ENCODE measurements at regions not wholly inside any gene's neighbourhood (a gene's known extent, or its start where the extent isn't known, plus 50 kb on each side); places are given as distances from the start of the nearest gene placed in this dataset.

GRCh38 chr4:71243091-71243833 lies 95.6 kb upstream of the SLC4A4 start:
- DNase-seq, result no peak

DNA sequence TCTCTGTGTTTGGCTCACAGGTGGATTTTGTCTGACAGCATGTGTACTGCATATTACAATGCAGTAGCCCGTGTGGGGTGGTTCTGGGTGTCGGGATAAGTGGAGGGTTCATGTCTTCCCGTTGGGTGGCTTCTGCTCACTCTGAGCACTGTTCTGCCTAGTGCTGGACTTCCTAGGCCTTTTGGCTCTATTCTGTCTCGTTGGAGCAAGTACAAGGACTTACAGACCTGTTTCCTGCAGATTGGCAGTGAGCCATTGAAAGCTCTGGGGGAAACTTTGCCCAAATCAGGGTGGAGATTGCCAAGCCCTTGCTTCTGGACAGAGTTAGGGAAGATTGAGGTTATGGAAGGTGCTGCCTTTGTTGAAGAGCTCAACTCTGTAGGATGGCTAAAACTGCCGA lies 91.1 kb upstream of the SLC4A4 start:
- DNase-seq, result no peak

DNA sequence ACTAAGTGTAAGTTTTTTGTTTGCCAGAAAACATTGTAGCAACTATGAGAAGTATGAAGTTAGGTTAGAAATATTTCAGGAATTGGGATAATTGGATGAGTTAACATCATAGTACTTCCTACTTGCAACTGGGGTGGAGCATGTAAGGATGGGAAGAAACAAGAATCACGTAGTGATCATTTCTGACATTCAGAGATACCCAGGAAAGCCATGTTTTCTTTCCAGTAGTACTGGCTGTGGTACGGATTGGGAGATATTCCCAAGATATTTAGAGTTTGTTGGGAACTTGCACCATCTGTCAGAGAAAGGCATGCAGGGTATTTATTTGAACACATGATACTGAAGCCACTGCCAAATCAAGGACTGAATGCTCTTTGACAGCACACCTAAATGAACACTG lies 87.6 kb upstream of the SLC4A4 start:
- no peak for DNase-seq

GRCh38 chr4:71253545-71253944 lies 85.3 kb upstream of the SLC4A4 start:
- DNase-seq, result no peak

- DNase-seq, result no peak
Measured at GRCh38 chr4:71254451-71255012, 84.3 kb upstream of the SLC4A4 start.

- DNase-seq, result no peak
Measured at GRCh38 chr4:71255976-71256375, 82.8 kb upstream of the SLC4A4 start.

DNA sequence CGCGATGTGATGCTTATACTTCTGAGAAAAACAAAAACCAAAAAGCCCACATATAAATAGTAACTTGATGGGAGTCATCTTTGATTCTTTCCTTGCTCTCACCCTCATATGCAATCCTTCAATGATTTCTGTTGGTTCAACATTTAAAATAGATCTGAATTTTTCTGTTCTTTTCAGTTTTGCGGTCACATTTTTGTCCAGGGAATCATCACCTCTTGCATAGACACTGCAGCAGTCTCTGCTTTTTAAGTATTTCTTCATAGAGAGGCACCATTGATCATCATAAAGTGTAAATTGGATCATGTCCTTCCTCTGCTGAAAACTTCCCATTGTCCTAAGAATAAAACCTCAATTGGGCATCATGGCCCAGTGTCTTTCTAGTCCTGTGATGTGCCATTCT lies 81.1 kb upstream of the SLC4A4 start:
- no peak for DNase-seq

- DNase-seq, result no peak
Measured at GRCh38 chr4:71258323-71258722, 80.5 kb upstream of the SLC4A4 start.

DNA sequence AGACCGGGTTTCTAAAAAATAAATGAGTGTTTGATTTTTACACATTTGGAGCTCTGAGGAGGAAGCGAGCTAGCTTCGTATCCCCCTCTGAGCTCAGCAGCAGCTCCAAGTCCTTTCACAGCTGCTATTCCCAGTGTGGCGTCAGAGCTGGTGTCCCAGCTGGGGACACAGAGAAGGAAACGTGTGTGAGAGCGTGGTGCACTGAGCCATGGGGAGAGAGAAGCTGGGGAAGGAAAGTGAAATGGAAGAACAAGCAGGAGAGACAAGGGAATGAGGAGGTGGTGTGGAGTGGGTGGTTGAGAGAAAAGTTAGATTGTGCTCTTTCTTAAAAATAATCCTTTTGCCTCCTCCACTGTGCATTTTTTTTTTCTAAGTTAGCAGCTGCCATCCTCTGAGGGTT lies 79.5 kb upstream of the SLC4A4 start:
- DNase-seq, result peak; percentile 27

GRCh38 chr4:71259911-71260331 lies 78.9 kb upstream of the SLC4A4 start:
- DNase-seq, result no peak

GRCh38 chr4:71260544-71260943 lies 78.3 kb upstream of the SLC4A4 start:
- DNase-seq, result no peak

DNA sequence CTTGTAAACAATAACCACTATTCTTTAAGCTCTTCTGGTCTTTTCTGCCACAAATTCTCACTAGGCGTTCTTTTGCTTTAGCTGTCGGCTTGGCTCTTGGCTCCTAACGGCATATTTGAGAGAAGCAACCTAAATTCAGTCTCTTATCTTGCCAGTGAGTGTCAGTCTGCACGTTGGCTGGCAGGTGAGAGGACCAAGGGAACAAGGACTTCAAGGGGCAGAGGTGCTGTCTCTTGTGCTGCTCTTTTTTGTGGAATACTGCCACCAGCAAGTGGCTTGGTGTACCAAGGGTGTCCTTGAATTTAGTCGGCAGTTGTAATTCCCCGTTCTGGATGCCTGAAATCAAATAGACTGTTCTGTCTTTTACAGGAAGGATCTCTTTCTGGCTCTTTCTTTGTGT lies 77.8 kb upstream of the SLC4A4 start:
- no peak for DNase-seq

- DNase-seq, result no peak
Measured at GRCh38 chr4:71261633-71262121, 77.1 kb upstream of the SLC4A4 start.

- no peak for DNase-seq
Measured at GRCh38 chr4:71262161-71262560, 76.7 kb upstream of the SLC4A4 start.

DNA sequence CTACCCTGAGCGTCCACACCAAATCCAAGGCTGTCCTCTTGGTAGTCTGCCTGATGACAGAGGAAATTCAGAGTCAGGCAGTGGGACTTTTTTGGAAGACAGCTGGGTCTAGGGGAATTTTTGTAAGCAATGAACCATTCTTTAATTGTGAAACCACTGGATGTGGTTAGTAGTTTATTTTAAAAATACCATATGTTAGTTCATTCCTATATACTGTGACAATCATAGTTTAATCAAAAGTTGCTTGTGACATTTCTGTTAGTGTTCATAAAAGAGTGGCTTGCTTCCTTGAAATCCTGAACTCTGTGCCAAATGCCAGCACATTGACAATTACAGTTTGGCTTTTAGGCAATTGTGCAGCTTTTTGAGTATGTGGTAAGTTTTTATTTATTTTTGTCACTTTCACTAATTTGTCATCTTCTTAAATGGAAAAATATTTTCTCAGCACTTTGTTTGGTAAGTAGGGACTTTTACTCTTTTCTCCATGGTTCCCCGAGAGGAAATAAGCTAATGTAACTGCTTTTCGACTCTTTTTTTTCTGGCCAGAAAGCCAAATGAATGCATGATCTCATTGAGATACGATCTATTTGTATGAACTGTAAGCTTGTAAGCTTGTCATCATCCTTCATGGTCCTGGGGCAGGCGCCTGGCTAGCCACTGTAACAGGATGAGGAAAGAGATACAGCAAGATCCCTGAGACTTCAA lies 72.6 kb upstream of the SLC4A4 start:
- no peak for DNase-seq

DNA sequence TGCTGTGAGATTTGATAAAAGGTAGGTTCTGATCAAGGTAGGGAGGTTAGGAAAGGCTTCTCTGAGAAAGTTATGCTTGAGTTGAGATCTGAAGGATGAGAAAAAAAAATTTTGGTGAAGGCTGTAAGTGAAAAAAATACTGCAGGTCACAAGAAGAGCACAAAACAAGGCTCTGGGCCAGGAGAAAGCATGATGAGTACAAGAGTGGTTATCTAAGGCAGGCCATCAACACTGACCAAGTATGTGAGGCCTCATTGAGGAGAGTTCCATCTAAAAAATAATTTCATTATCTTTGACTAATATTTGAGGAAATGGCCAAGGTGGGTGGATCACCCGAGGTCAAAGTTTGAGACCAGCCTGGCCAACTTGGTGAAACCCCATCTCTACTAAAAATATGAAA lies 71.6 kb upstream of the SLC4A4 start:
- no peak for DNase-seq

DNA sequence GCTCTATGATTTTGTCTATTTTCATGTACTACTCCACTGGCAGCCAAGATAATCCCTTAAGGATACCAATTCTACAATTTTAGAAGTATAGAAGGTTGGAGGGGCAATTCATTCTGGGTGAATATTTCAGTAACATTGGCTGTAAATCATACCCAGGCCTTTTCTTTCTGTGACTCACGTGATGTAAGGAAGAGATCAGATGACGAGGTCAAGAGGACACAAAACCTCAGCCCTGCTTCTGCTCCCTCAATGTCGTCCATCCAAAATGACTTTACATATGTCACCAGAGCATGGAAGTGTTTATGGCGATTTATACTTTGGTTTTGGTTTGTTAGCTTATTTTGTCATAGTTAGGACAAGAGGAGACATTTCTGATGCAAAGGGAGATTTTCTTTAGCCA lies 70.7 kb upstream of the SLC4A4 start:
- no peak for DNase-seq

- DNase-seq, result no peak
Measured at GRCh38 chr4:71269233-71269632, 69.6 kb upstream of the SLC4A4 start.

GRCh38 chr4:71270901-71271300 lies 67.9 kb upstream of the SLC4A4 start:
- DNase-seq, result no peak

DNA sequence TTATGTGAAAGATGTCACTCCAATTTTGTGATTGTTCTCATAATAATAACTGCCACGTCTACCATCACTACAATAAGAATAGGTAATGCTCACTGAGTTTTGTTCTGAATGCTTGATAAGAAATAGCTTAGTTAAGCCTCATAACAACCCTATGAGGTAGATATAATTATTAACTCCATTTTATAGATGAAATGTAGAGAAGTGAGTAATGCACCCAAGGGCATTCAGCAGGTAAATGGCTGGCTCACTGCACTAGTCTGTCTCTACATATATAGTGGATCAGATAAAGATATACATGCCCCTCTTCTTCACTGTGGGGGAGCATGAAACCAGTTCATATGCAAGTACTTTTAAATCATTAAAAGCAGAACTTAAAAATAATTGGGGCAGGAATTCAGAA lies 65.8 kb upstream of the SLC4A4 start:
- DNase-seq, result no peak

- no peak for DNase-seq
Measured at GRCh38 chr4:71275004-71275403, 63.8 kb upstream of the SLC4A4 start.

DNA sequence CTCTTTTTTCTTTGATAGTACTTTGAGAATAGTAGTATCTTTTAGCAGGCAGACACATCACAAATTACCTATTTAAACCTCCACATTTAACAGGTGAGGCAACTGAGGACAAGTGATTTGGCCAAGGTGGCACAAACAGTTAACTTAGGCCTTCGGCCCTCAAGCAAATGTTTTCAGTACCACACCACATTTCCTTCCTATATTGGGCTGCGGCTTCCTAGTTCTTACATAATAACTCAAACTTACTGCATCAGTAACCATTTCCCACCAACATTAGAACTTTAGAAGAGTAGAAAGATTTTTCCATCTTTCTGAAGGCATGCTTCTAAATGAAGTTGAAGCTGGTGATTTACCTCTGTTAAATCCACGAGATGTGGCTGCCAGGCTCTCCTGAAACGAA lies 63.2 kb upstream of the SLC4A4 start:
- DNase-seq, result no peak

DNA sequence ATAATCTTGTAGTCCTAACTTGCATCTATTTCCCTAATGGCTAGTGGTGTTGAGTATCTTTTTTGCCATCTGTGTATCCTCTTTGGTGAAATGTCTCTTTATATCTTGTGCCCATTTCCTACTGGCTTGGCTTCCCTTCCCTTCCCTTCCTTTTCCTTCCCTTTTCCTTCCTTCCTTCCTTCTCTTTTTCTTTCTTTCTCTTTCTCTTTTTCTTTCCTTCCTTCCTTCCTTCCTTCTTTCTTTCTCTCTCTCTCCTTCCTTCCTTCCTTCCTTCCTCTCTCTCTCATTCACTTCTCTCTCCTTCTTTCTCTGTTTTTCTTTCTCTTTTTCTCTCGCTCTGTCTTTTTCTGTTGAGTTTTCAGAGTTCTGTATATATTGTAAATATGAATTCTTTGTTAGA lies 61.5 kb upstream of the SLC4A4 start:
- no peak for DNase-seq

DNA sequence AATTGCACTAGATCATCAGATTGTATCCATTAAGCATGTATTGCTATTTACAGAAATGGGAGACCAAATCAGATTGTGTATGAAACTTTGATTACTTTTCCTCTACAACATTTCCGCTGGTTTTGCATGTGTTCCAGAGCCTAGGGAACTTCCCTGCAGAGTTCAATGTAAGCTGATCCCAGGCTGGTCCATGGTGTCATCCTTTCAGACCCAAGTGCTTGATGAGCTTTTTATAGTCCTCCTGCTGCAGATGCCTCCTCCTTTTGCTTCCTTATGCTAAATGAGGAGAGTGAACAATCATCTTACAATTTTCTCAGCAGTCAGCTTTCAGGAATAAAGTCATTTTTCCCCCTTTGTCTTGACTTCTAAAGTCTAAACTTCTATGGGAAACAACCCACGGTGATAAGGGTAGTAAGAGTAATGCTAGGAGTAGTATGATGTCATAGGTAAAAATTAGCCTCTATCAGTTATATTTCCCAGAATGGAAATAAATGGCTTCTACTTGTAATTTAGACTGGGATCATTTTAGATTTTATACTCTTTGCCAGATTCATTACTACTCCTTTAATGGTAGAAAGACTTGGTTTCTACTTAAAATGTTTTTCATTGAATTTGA lies 55.1 kb upstream of the SLC4A4 start:
- no peak for DNase-seq

Data from retina (tissue), 1 donor.